AG09319 (cell line): ENCODE measurements at regions not wholly inside any gene's neighbourhood (a gene's known extent, or its start where the extent isn't known, plus 50 kb on each side); places are given as distances from the start of the nearest gene placed in this dataset.

Experiments
- DNase-seq: peaks from one replicate; pipeline ENCODE4 v3.0.0-alpha.2; 2010; ENCODE audit warnings: low read depth; ENCODE audit errors: extremely low read depth
- TF ChIP-seq, protein P1 (sequence below): IDR thresholded peaks from 2 replicates; pipeline ENCODE4 v1.5.1; 2011; ENCODE audit warnings: low read depth, mild to moderate bottlenecking, inconsistent platforms, low read length, moderate library complexity

DNA sequence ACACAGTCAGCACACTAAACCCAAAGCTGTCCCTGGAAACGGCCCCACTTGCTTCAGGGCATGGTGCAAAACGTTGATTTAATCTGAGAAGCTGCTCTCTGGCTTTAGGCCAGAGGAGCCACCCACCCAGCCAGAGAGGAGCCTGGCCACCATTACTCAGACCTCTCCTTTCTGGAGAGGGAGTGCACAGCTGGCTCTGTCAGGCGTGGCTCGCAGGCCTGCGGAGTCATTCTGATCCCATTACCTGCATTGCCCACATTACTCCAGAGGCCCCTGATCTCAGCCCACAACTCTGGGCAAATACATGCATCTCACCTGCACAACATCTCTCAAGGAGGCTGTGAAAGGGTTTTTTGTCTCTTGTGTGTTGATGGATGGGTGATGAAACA lies 370.0 kb upstream of the IGFBP3 start:
- DNase-seq = no peak
- TF ChIP-seq, protein P1, sequence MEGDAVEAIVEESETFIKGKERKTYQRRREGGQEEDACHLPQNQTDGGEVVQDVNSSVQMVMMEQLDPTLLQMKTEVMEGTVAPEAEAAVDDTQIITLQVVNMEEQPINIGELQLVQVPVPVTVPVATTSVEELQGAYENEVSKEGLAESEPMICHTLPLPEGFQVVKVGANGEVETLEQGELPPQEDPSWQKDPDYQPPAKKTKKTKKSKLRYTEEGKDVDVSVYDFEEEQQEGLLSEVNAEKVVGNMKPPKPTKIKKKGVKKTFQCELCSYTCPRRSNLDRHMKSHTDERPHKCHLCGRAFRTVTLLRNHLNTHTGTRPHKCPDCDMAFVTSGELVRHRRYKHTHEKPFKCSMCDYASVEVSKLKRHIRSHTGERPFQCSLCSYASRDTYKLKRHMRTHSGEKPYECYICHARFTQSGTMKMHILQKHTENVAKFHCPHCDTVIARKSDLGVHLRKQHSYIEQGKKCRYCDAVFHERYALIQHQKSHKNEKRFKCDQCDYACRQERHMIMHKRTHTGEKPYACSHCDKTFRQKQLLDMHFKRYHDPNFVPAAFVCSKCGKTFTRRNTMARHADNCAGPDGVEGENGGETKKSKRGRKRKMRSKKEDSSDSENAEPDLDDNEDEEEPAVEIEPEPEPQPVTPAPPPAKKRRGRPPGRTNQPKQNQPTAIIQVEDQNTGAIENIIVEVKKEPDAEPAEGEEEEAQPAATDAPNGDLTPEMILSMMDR = no peak

DNA sequence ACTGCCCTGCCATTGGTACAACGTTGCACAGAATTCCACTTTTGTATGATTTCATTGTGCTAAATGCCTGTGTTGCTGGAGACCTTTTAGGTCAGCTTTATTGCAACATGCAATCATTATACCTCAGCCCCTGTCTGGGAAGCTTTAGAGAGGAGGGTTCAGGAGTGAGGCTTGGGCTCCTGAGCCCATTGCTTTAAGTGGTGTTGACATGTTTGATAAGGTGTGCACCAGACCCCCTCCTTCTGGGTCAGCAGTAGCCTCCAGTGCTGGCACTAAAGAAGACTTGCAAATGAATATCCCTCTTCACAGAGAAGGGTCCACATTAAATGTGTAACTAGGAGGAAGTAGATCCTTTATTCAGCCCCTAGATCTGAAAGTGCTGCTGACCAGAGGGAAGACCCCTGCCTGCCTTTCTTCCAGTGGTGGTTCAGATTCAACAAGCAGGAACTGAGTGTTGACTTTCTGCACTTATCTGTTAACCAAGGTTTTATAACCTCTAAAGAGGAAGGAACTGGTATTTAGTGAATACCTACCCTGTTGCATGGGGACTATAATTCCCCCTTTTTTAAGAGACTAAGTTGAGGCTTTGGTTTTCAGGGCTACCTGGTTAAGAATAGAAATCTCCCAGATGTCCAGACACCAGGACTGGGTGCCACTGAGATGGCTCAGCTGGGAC lies 369.4 kb upstream of the IGFBP3 start:
- no peak for DNase-seq
- TF ChIP-seq, protein P1 = no peak

- TF ChIP-seq, protein P1 = no peak
- DNase-seq = no peak
These were observed 367.8 kb upstream of the IGFBP3 start for GRCh38 chr7:46288861-46289260.

DNA sequence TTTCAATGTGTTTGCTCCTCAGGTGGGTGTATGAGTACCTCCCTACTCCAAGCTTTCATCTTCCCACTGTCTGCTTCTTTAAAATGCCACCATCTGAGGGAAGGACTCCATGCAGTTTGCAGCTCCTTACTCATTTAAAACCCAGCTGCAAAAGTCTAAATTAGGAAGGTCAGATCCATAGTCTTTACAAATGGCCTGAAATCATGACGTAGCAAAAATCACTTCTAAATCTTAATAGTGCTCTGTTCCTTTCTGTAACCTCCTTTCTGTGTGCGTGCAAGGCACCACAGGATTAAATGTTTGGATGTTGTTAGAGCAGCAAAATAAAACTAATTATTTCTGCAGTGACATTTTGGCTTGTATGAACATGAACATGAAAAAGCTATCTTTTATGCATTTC lies 366.9 kb upstream of the IGFBP3 start:
- DNase-seq = no peak
- TF ChIP-seq, protein P1 = no peak

DNA sequence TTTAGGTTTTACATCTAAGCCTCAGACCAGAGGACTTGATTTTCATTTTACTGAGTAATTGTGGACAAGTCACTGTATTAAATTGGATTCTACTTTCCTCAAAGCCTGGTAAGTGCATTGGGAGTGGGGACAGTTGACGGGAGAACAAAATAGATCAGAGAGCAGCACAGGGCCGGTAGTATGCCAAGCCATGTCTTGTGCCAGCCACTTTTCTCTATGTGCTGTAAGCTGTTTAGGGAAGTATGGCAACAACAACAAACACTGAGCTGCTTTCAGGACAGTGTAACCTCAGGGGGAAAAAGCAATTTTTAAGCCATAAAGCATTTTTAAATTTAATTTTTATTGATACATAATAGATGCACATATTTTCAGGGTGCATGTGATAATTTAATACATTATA lies 365.9 kb upstream of the IGFBP3 start:
- no peak for DNase-seq
- TF ChIP-seq, protein P1 = no peak

- DNase-seq = no peak
- TF ChIP-seq, protein P1 = no peak
These were observed 365.3 kb upstream of the IGFBP3 start for GRCh38 chr7:46286356-46286755.

DNA sequence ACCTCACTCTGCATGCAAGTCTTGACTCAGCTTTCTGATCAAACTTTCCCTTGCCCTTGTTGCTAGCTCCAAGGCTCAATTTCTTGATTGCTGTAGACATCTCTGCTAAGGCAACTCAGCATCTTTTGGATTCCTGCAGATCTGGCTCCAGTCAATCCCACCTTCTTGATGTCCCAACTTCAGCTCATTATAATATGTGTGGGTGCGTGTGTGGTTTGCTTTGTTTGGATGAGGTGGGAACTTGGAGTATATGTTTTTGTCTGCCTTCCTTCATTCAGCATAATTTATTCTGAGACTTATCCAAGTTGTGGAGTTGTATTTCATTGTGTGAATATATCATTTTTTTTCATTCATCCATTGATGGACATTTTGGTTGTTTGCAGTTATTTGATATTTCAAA lies 364.8 kb upstream of the IGFBP3 start:
- DNase-seq = no peak
- TF ChIP-seq, protein P1 = no peak
